ENCODE measurements at regions not wholly inside any gene's neighbourhood (a gene's known extent, or its start where the extent isn't known, plus 50 kb on each side); places are given as distances from the start of the nearest gene placed in this dataset.

DNA sequence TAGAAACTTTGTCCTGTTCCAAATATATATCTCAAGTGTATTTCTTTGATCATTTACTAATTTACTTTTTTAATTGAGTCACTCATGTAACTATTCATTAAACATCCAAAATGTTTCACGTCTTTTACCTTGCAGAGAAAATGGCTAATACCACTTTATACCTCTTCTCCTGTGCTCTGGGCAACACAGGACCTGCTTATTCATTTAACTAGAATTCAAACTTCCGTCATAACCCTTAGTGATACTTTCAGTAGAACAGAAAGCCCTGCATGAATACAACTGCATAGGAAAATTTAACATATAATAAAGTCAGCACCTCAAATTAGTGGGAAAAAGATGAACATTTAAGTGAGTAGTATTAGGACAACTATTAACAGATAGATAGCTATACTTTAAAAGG lies 205.2 kb downstream of the MREG start:
- H3K9me3 ChIP-seq, result no peaks in the 10 kb centered on the region
- intact Hi-C loops (cut with DNase I), result no loop called here
- H3K27me3 ChIP-seq (replicated peaks; ENCODE audit: insufficient read depth), result no peaks in the 10 kb centered on the region
- WGBS, result 94% methylated on average over 2 of the region's 2 CpGs
- H3K4me3 ChIP-seq, result no peak overlapping the region
- no peaks in the 10 kb centered on the region for H3K4me1 ChIP-seq (replicated peaks)
- TF ChIP-seq, protein P1, sequence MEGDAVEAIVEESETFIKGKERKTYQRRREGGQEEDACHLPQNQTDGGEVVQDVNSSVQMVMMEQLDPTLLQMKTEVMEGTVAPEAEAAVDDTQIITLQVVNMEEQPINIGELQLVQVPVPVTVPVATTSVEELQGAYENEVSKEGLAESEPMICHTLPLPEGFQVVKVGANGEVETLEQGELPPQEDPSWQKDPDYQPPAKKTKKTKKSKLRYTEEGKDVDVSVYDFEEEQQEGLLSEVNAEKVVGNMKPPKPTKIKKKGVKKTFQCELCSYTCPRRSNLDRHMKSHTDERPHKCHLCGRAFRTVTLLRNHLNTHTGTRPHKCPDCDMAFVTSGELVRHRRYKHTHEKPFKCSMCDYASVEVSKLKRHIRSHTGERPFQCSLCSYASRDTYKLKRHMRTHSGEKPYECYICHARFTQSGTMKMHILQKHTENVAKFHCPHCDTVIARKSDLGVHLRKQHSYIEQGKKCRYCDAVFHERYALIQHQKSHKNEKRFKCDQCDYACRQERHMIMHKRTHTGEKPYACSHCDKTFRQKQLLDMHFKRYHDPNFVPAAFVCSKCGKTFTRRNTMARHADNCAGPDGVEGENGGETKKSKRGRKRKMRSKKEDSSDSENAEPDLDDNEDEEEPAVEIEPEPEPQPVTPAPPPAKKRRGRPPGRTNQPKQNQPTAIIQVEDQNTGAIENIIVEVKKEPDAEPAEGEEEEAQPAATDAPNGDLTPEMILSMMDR (IDR thresholded peaks at IDR 0.05), result no peak
- H3K36me3 ChIP-seq, result no peaks in the 10 kb centered on the region
- DNase-seq (ENCODE audit: low spot score), result no peak
- H3K27ac ChIP-seq, result no peak overlapping the region

DNA sequence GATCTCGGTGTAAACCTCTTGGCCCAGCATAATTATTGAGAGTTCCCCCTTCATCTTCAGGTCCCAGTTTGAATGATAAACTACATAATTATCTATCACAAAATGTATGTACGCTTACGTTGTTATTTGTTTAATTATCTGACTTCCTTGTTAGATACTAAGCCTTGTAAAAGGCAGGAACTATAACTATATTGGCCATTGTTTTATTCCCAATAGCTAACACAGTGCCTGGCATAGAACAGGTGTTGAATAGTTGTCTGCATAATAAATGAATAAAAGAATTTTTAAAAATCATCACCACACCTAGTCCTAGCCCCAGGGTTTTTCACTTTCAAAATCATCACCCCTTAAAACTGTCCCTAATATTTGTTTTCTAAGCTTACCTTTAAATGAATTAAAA lies 207.9 kb downstream of the MREG start:
- WGBS, result 74% methylated on average over 3 of the region's 3 CpGs
- intact Hi-C loops (cut with DNase I), result no loop called here

DNA sequence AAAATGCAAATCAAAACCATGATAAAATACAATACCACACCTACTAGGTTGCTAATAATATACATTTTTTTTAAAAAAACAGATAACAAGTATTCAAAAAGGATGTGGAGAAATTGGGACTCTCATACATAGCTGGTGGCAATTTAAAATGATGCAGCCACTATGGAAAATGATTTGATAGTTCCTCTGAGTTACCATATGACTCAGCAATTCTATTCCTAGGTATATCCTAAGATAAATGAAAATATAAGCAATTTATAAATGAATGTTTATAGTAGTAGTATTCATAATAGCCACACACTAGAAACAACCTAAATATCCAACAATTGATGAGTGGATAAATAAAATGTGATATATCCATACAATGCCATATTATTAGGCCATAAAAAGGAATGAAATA lies 210.2 kb downstream of the MREG start:
- TF ChIP-seq POLR2AphosphoS5 (IDR thresholded peaks at IDR 0.05), result no peak
- TF ChIP-seq, protein P1 (IDR thresholded peaks at IDR 0.05), result no peak
- no peaks in the 10 kb centered on the region for H3K9me3 ChIP-seq
- H3K4me3 ChIP-seq, result no peak overlapping the region
- intact Hi-C loops (cut with DNase I), result no loop called here
- no peaks in the 10 kb centered on the region for H3K27me3 ChIP-seq (replicated peaks; ENCODE audit: insufficient read depth)
- no peaks in the 10 kb centered on the region for H3K4me1 ChIP-seq (replicated peaks)
- no peak for DNase-seq (ENCODE audit: low spot score)
- H3K27ac ChIP-seq, result no peak overlapping the region
- H3K36me3 ChIP-seq, result no peaks in the 10 kb centered on the region

More for the DNA sequence above, 207.9 kb downstream of the MREG start:
- TF ChIP-seq, protein P1 (IDR thresholded peaks at IDR 0.05), result no peak
- no peak for TF ChIP-seq POLR2A (IDR thresholded peaks at IDR 0.05)
- TF ChIP-seq POLR2AphosphoS5 (IDR thresholded peaks at IDR 0.05), result no peak
- Histone ChIP-seq H3K27ac (no peak overlapping the region), H3K4me3 (no peak overlapping the region), H3K27me3 (replicated peaks; ENCODE audit: insufficient read depth) (no peaks in the 10 kb centered on the region), H3K4me1 (replicated peaks) (no peaks in the 10 kb centered on the region), H3K9me3 (no peaks in the 10 kb centered on the region), H3K36me3 (no peaks in the 10 kb centered on the region)
- DNase-seq (ENCODE audit: low spot score), result no peak

DNA sequence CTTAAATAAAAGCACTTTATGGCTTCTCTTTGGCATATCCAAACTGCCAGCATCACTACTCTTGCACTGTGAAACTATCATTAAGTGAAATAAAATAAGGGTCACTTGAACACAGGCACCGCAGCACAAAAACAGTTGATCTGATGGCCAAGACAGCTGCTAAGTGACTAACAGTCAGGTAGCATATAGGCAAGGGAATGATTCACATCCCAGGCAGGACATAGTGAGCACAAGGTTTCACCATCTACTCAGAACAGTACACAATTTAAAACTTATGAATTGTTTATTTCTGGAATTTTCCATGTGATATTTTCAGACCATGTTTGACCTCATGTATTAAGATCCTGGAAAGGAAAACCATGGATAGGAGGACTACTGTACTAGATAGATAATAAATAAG lies 214.2 kb downstream of the MREG start:
- Histone ChIP-seq H3K4me3 (no peak overlapping the region), H3K36me3 (no peaks in the 10 kb centered on the region), H3K9me3 (no peaks in the 10 kb centered on the region), H3K27ac (no peak overlapping the region), H3K27me3 (replicated peaks; ENCODE audit: insufficient read depth) (no peaks in the 10 kb centered on the region), H3K4me1 (replicated peaks) (no peaks in the 10 kb centered on the region)
- TF ChIP-seq POLR2AphosphoS5 (IDR thresholded peaks at IDR 0.05), result no peak
- TF ChIP-seq, protein P1 (IDR thresholded peaks at IDR 0.05), result no peak
- WGBS, result 76% methylated on average over 1 of the region's 1 CpG
- no peak for DNase-seq (ENCODE audit: low spot score)
- intact Hi-C loops (cut with DNase I), result no loop called here

DNA sequence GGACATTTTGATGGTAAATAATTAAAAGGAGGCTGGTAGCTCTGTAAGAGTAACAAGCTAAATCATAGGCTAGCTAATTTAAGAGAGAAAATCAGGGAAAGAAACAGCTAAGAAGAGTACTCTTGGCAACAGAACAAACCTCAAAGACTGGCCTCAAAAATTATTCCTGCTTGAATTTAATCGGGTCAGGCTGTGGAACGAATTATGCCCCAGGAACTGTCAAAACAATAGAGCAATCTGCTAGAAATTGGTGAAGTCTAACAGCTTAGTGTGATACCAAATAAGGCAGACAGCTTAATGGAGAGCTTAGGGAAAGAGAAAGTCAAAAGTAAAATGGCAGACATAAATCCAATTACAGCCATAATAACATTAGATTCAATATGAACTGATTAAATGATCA lies 215.7 kb downstream of the MREG start:
- H3K9me3 ChIP-seq, result no peaks in the 10 kb centered on the region
- no peaks in the 10 kb centered on the region for H3K36me3 ChIP-seq
- no peaks in the 10 kb centered on the region for H3K4me1 ChIP-seq (replicated peaks)
- DNase-seq (ENCODE audit: low spot score), result no peak
- H3K4me3 ChIP-seq, result no peak overlapping the region
- no peaks in the 10 kb centered on the region for H3K27me3 ChIP-seq (replicated peaks; ENCODE audit: insufficient read depth)
- no peak overlapping the region for H3K27ac ChIP-seq
- TF ChIP-seq, protein P1 (IDR thresholded peaks at IDR 0.05), result no peak
- TF ChIP-seq POLR2A (IDR thresholded peaks at IDR 0.05) (no peak), POLR2AphosphoS5 (IDR thresholded peaks at IDR 0.05) (no peak)
- 58% methylated on average over 2 of the region's 2 CpGs for WGBS
- intact Hi-C loops (cut with DNase I), result no loop called here
